ENCODE measurements at regions not wholly inside any gene's neighbourhood (a gene's known extent, or its start where the extent isn't known, plus 50 kb on each side); places are given as distances from the start of the nearest gene placed in this dataset.

- TF ChIP-seq POU6F1 (CRISPR knock-in tag; IDR thresholded peaks at IDR 0.05; ENCODE audit: borderline replicate concordance, low read depth), result no peak
- no peak for TF ChIP-seq ZC3H10 (CRISPR knock-in tag; IDR thresholded peaks at IDR 0.05)
- no peak for TF ChIP-seq RARB (CRISPR knock-in tag; IDR thresholded peaks at IDR 0.05)
- TF ChIP-seq ZNF8 (CRISPR knock-in tag; IDR thresholded peaks at IDR 0.05), result no peak
- no peak for TF ChIP-seq PATZ1 (CRISPR knock-in tag; IDR thresholded peaks at IDR 0.05; ENCODE audit: borderline replicate concordance)
- no peak for TF ChIP-seq OSR1 (CRISPR knock-in tag; IDR thresholded peaks at IDR 0.05)
- TF ChIP-seq TOX (CRISPR knock-in tag; IDR thresholded peaks at IDR 0.05; ENCODE audit: borderline replicate concordance), result no peak
- no peak for TF ChIP-seq BACH2 (CRISPR knock-in tag; IDR thresholded peaks at IDR 0.05; ENCODE audit: borderline replicate concordance)
Measured at GRCh38 chr2:187815113-187815512, 260.9 kb upstream of the TFPI start.

All from SK-N-SH treated with all-trans-retinoic acid at 6 μM for 48 hours (cell line).